ENCODE measurements at regions not wholly inside any gene's neighbourhood (a gene's known extent, or its start where the extent isn't known, plus 50 kb on each side); places are given as distances from the start of the nearest gene placed in this dataset.

DNA sequence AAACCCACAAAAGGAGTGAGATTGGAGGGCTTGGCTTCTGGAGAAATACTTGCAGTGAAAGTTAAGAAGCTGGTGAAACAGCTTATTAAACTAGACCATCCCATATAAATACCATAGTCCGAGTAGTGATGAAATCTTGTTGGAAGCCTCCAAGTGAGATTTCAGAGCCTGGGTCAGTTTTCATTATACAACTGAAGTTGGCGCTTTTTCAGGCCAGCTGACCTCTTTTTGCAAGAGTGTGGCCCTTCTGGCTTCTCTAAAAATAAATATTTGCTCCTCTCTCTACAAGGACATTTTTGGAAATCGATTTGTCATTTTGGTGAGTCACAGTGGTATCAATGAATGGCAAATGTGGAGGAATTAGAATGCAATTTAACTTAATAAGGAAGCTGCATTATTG, 51.2 kb upstream of the THRB start:
- no peak overlapping the region for H3K4me3 ChIP-seq
- DNase-seq (ENCODE audit: extremely low spot score in 2 of 2): no peak
- intact Hi-C loops (cut with DNase I): no loop called here
- no peaks in the 10 kb centered on the region for H3K4me1 ChIP-seq
- no peaks in the 10 kb centered on the region for H3K36me3 ChIP-seq
- TF ChIP-seq POLR2AphosphoS5 (IDR thresholded peaks at IDR 0.05; ENCODE audit: insufficient read depth in 1 of 2, low read depth in 1 of 2) (peak in 1 of 2 donors; percentile 68), POLR2A (IDR thresholded peaks at IDR 0.05) (no peak)
- H3K27me3 ChIP-seq: no peaks in the 10 kb centered on the region
- H3K27ac ChIP-seq: no peak overlapping the region
- H3K9me3 ChIP-seq: no peaks in the 10 kb centered on the region

- no peaks in the 10 kb centered on the region for H3K36me3 ChIP-seq
- H3K27ac ChIP-seq: no peak overlapping the region
These were observed 53.6 kb upstream of the THRB start for GRCh38 chr3:24548278-24548677.

GRCh38 chr3:24550588-24550987, 55.9 kb upstream of the THRB start:
- TF ChIP-seq POLR2A (IDR thresholded peaks at IDR 0.05) (no peak), POLR2AphosphoS5 (IDR thresholded peaks at IDR 0.05; ENCODE audit: insufficient read depth in 1 of 2, low read depth in 1 of 2) (no peak)
- TF ChIP-seq, protein P1, sequence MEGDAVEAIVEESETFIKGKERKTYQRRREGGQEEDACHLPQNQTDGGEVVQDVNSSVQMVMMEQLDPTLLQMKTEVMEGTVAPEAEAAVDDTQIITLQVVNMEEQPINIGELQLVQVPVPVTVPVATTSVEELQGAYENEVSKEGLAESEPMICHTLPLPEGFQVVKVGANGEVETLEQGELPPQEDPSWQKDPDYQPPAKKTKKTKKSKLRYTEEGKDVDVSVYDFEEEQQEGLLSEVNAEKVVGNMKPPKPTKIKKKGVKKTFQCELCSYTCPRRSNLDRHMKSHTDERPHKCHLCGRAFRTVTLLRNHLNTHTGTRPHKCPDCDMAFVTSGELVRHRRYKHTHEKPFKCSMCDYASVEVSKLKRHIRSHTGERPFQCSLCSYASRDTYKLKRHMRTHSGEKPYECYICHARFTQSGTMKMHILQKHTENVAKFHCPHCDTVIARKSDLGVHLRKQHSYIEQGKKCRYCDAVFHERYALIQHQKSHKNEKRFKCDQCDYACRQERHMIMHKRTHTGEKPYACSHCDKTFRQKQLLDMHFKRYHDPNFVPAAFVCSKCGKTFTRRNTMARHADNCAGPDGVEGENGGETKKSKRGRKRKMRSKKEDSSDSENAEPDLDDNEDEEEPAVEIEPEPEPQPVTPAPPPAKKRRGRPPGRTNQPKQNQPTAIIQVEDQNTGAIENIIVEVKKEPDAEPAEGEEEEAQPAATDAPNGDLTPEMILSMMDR (IDR thresholded peaks at IDR 0.05): no peak
- H3K36me3 ChIP-seq: no peaks in the 10 kb centered on the region
- no peak for DNase-seq (ENCODE audit: extremely low spot score in 2 of 2)
- intact Hi-C loops (cut with DNase I): no loop called here
- no peak overlapping the region for H3K4me3 ChIP-seq
- no peaks in the 10 kb centered on the region for H3K4me1 ChIP-seq
- H3K9me3 ChIP-seq: no peaks in the 10 kb centered on the region
- no peak overlapping the region for H3K27ac ChIP-seq
- H3K27me3 ChIP-seq: no peaks in the 10 kb centered on the region

More at GRCh38 chr3:24548278-24548677, 53.6 kb upstream of the THRB start:
- no peak for DNase-seq (ENCODE audit: extremely low spot score in 2 of 2)
- Histone ChIP-seq H3K27me3 (no peaks in the 10 kb centered on the region), H3K4me1 (no peaks in the 10 kb centered on the region), H3K9me3 (no peaks in the 10 kb centered on the region), H3K4me3 (no peak overlapping the region)
- TF ChIP-seq POLR2A (IDR thresholded peaks at IDR 0.05): no peak
- TF ChIP-seq POLR2AphosphoS5 (IDR thresholded peaks at IDR 0.05; ENCODE audit: insufficient read depth in 1 of 2, low read depth in 1 of 2): no peak
- TF ChIP-seq, protein P1 (IDR thresholded peaks at IDR 0.05): no peak
- intact Hi-C loops (cut with DNase I): no loop called here

DNA sequence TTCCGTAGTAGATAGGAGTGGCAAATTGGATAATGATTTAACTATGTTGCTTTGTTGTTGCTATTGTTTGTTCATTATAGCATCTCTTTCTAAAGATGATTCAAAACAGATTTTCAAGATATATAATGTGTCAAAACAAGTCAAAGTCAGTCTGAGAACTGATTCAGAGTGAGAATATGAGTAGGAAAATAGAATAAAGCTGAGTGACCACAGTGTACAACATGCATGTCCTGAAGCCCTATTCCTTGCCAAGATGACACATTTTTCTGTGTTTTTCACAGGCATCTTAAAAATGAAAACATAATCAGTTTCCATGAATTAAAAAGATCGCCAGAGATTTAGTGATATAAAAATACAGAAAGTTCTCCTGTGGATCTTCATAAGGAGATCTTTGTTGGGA, 57.0 kb upstream of the THRB start:
- intact Hi-C loops (cut with DNase I): no loop called here
- Histone ChIP-seq H3K4me1 (no peaks in the 10 kb centered on the region), H3K27me3 (no peaks in the 10 kb centered on the region), H3K27ac (no peak overlapping the region), H3K4me3 (no peak overlapping the region), H3K36me3 (no peaks in the 10 kb centered on the region), H3K9me3 (no peaks in the 10 kb centered on the region)
- no peak for DNase-seq (ENCODE audit: extremely low spot score in 2 of 2)
- TF ChIP-seq POLR2A (IDR thresholded peaks at IDR 0.05) (no peak), POLR2AphosphoS5 (IDR thresholded peaks at IDR 0.05; ENCODE audit: insufficient read depth in 1 of 2, low read depth in 1 of 2) (no peak)
- TF ChIP-seq, protein P1 (IDR thresholded peaks at IDR 0.05): no peak

DNA sequence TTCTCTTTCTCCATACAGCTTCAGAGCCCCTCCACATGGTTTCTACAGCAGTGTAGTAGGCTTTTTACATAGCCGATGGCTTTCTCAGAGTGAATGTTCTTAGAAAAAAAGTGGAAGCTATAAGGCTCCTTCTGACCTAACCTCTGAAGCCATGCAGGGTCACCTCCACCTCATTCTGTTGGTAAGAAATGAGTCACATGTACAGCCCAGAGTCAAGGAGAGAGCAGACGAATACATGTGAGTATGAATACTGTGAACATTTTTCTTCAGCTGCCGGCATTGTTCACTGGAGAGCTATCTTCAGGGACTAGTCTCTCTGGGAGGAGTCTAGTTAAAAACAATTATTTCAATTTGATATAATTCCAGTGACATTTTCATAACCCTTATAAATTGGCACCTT, 68.2 kb upstream of the THRB start:
- intact Hi-C loops (cut with DNase I): no loop called here
- no peaks in the 10 kb centered on the region for H3K36me3 ChIP-seq
- no peaks in the 10 kb centered on the region for H3K9me3 ChIP-seq
- no peak overlapping the region for H3K27ac ChIP-seq
- no peak for TF ChIP-seq POLR2A (IDR thresholded peaks at IDR 0.05)
- TF ChIP-seq POLR2AphosphoS5 (IDR thresholded peaks at IDR 0.05; ENCODE audit: insufficient read depth in 1 of 2, low read depth in 1 of 2): no peak
- TF ChIP-seq, protein P1 (IDR thresholded peaks at IDR 0.05): no peak
- no peak overlapping the region for H3K4me3 ChIP-seq
- H3K4me1 ChIP-seq: no peaks in the 10 kb centered on the region
- DNase-seq (ENCODE audit: extremely low spot score in 2 of 2): no peak
- no peaks in the 10 kb centered on the region for H3K27me3 ChIP-seq
